GM18519 (cell line): ENCODE measurements at regions not wholly inside any gene's neighbourhood (a gene's known extent, or its start where the extent isn't known, plus 50 kb on each side); places are given as distances from the start of the nearest gene placed in this dataset.
"Not testable (repeated sequence)": the region's sequence is repeated elsewhere in the genome, so short reads cannot be mapped to it uniquely, and the experiment has no call there.

Experiments used
- ATAC-seq: cut with Tn5 transposase; IDR thresholded peaks from one replicate; pipeline ENCODE4 v1.9.1; 2021; ENCODE audit warnings: mild to moderate bottlenecking, moderate library complexity; ENCODE audit not compliant: unreplicated experiment, low FRiP score

DNA sequence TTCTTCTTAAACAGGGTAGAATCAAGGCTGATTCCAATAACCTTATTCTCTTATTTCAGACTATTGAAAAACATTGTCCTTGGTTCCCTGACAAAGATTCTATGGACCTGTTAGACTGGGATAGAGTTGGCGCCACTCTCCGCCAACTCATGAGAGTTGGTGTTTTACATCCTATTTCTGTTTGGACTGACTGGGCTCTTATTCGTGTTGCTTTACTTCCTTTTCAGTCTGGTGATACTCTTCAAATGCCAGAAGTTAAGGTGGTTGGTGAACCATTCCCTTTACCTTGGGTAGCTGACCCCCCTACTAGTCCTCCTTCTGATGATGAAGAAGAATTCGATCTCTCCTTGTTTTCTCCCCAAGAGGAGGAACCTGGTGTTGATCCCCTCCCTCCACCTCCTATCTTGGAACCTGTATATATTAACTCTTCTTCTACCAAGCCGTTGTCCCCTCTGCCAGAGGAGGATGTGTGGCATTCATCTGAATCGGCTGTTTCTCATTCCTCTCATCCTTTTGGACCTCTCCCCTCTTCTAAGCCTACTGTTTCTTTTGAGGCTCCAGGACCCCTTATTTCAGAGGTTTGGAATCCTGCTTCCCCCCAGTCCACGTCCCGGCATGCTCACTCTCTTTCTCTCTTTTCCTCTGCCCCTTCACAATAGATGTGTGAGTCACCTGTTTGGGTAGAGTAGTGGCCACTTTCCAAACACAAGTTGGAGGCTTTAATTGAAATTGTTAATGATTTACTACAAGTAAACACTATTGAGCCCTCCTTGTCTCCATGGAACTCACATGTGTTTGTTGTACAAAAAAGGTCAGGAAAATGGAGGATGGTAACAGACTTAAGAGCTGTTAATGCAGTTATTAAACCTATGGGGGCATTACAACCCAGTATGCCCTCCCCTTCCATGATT, 585.7 kb downstream of the NSUN3 start:
- ATAC-seq = not testable (repeated sequence)

DNA sequence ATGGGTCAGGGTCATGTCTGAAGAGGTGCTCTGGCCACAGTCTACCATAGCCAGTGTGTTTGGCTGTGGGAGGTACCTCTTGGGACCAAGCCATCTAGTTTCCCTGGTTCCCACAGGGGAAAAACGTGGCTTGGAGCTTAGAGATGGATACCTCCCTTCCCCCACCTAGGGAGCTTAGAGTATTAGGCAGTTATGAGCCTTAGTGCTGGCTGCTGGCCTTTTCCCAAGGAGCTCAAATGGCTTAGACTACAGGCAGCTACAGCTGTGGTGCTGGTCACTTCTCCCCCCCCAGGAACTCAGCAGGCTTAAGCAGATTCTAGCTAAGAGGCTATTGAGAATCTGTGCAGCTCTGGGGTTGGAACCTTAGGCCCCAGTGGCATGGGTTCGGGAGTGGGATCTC, 591.2 kb downstream of the NSUN3 start:
- ATAC-seq = no peak

DNA sequence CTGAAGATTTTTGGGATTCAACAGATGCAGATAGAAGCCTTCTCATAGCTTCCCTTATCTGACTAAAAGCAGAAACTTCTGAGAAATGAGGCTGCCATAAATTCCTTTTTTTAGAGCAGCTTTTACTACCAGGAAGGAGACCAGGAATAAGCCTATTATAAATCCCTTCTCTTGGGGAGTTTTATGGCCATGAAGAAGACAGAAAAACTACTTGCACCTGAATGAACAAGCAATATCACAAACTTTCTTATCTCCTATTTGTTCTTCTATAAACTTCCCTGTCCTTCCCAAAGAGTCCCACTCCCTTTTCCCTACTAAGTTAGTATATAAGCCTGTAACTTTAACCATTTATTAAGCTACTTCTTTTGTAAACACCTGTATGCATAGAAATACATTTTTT, 603.1 kb downstream of the NSUN3 start:
- no peak for ATAC-seq

DNA sequence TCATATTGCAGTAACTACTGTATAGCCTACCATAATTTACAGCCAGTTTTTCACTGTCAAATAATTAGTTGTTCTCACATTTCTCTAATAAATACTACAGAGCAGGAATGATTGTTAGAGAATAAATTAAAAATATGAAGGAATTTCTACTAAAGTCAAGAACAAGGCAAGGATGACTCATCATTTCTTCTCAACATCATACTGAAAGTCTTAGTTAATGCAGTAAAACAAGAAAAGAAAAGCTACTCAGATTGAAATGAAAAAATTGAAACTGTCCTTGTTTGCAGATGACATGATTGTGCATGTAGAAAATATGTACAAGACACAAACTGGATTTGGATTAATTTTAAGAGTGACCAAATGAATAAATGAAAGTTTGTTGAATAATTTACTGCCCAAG, 608.2 kb downstream of the NSUN3 start:
- no peak for ATAC-seq

DNA sequence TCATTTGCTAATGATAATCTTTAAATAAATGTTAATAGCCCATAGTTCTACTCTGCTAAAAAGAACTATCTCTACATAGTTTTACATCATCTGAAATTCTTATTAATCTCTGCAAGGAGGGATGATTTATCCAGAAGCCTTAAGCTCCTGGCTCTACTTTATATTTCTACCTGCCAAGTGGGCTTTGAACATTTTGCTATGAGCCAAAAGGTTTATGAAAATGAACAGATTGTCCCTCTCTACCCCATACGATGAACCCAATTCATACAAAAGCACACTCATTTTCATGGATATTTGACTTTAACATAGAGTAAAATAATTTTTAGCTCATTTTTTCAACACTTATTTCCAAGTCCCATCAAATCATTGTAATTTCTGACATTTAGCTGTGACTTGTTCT, 611.0 kb downstream of the NSUN3 start:
- ATAC-seq = no peak

DNA sequence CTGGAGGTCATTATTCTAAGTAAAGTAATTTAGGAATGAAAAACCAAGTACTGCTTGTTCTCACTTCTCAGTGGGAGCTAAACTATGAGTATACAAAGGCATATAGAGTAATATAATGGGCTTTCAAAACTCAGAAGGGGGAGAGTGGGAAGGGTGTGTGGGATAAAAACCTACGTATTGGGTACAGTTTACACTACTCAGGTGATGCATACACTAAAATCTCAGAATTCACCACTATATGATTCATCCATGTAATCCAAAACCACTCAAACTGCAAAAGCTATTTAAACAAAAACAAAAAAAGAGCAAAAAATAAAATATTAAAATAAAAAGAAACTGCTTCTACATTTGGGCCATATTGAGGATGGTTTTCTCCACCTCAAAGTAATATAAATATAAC, 623.3 kb downstream of the NSUN3 start:
- ATAC-seq = no peak

DNA sequence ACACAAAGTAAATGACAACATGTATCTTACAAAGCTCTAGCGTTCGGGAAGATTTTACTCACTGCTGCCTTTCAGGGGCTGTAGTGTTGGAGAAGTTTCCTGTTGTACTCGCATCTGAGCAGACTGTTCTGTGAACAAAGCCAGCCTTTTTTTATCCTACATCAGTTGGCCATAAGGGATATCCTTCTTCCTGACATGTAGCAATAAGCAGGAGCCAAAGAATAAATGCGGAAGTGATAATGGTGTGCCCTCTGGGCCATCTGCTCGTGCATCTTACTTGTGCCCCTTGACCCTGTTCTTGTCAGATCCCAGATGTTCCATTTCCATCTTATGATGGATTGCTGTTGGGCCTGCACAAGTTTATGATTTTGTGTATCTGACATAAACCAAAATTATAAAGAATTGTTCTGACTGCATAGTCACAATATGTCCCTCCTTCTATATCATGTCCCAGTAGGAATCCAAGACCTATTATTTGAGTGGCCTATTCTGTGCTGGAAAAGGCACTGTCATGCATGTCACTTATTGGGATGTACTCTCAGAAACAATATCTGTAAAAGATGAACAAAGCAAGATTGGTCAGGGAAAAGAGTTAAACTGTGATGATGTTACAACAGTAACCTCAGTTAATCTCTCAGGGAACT, 631.3 kb downstream of the NSUN3 start:
- no peak for ATAC-seq

DNA sequence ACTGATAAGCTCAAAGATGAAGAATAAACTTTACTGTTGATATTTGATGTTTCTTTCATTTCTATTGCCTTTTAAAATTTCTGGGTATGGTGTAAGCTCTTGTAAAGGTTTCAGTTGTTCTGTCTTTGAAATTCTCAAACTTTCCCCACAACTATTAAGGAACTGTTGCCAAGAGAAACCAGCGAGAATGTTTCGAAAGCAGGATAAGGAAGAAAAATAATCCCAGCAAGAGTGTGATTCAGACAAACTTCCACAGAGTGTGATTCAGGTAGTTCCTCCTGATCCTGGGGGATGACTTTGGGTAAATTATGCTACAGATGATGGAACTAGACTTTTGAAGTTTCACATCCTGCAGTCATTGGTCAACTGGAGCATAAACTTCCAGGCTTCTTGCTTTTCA, 632.0 kb downstream of the NSUN3 start:
- no peak for ATAC-seq

DNA sequence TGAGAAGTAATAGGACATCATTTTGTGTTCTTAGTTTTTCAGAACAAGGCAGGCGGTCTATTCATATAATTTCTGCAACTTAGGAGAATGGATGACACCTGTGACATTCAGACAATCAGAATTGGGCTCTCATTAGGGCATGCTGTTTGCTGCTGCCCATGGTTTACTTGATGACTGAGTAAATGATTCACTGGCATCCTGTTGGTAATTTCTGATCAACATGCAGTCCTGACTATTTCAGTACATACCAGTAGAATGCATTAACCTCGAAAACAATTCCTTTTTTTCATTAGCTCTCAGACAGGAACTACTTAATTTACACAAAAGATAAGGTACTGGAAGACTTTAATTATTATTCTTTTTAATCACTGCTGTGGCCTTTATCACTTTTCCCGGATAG, 641.6 kb downstream of the NSUN3 start:
- ATAC-seq = no peak

DNA sequence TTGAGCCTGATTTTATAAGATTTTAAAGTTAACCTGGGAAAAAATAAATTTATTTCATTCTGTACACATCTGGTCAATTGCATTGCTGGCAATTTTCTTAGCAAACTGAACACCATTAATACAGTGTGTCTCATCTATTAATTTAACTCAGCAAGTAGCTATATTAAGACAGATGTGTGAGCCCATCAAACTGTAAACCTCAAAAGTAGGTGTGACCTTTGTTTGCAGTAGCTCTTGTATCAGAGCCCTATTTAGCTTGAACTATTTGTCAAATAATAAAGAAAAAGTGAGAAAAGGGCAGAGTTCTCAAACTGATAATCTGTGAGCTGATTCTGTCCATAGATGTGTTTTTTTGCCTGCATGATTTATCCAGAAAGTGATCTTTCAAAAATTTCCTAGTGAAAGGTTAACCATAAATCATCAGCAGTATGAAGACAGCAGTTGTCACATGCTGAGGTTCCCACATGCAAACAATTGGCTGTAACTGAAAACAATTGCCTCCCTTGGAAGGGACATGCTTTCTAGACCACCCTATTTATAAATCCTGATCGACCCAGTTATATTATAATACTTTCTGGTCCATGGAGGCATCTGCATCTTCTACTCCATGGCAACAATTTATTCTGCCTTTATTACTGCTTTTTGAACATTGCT, 646.5 kb downstream of the NSUN3 start:
- ATAC-seq = no peak

DNA sequence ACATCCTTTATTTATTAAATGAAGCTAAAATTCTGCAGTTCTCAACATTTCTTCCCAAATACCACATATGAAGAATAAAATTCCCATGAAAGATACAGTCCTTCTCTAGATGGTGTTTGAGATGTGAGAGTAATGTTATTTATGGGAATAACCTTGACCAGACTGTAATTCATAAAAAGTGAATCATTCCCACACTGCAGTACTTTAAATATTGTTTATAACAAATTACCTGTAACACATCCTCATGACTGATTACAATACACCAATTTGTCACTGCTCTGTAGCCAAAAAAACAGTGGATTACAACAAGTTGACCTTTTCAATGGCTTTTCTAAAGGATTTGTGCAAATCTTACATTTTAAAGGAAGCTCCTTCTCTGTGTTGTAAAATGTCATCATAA, 651.3 kb downstream of the NSUN3 start:
- no peak for ATAC-seq

DNA sequence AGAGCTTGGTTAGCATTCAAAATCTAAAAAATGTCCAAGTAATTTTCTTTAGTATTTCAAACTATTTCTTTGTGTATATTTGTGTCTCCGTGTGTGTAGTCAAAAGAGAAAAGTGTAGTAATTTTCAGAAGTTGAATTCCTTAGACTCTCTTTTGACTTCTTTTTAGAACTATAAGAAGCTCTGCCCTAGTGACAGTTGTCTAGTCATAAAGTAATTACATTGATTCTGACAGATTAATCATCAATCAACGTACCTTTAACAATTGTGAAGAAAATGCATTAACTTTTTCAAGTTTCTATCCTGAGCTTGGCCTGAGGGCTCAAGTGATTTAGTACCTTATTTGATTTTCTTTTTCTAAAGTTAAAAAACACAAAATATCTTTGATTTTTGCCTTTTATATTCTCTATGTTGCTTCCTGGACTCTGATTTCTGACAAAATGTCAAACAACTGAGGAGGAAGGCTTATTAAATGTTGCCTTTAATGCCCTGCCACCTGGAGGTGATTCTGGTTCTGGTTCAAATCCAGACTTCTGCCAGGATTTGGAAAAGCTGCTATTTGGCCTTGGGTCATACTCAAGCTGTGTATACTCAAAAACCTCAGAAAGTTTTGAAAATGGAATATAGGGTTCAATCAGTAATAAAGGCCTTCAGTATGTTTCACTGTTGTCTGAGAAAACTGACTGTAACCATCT, 653.6 kb downstream of the NSUN3 start:
- ATAC-seq = no peak

DNA sequence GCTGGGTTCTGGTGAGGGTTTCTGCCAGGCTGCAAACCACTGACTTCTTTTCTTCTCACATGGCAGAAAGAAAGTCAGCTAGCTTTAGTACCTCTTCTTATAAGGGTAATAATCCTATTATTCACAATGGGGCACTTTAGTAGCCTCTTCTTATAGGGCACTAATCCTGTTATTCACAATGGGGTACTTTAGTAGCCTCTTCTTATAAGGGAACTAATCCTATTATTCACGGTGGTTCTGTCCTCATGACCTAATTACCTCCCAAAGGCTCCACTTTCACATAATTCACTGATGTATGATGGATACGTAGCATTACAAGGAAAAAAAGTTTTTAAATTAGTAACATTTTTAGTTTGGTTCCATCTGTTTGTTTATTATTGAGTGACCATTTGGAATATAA, 671.3 kb downstream of the NSUN3 start:
- ATAC-seq = no peak

DNA sequence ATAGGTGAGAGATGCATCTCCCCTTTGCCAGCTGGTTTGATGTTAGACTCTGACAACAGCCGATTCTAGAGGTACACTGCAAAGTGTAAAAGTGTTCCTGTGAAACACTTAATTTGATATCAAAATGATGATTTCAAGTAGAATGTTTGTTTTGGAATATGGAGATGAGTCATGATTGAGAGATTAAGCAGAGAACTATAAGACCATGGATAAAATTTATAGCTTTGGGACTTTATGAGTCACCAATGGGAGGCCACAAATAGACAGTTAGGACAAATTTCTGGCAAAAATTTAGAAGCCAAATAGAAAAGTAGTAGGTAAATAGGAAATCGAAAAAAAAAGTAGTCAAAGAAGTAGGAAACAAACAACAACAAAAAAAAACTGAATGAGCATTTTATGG, 672.5 kb downstream of the NSUN3 start:
- no peak for ATAC-seq

DNA sequence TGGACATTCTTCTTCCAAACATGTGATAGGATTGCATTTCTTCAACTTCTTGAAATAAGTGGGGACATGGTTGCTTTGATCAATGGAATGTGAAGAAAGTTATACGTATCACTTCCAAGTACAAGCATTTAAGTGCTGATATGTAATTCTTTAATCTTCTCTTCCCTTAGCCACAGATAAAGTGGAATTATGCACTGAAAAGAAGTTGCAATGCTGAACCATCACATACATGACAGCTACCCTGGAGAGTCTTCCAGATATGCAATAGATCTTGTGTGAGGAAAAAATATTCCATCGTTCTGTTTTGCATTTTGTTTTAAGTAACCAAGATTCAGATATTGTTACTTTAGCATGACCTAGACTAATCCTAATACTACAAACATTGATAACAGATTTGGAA, 674.3 kb downstream of the NSUN3 start:
- ATAC-seq = no peak

DNA sequence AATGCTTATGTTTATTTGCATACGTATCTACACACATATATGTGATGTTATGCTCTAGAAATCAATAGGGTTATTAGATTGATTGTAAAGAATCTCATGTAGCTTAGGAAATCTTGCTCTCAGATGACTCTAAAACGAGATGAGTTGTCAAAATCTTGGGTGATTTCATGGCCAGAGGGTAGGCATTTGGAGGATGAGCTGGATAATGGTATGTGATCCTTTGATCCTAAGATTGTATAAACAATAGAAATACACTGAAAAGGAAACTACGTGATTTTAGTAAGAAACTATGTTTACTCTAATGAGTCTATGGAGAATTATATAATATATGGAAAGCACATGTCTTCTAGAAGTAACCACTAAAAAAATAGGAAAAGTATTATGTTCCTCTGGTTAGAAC, 676.6 kb downstream of the NSUN3 start:
- ATAC-seq = no peak

DNA sequence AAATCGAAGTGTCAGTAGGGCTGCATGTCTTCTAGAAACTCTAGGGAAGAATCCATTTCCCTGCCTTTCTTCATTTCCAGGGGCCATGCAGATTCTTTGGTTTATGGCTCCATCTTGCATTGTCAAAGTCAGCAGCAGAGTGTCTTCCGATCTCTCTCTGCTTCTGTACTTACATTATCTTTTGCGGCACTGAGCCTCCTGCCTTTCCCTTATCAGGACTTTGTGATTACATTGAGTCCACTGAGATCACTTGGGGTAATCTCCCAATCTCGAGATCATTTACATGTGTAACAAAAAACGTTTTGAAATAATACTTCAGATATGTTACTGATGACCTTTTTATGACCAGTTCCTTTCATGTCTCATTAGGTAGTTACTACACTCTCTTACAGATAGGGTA, 695.9 kb downstream of the NSUN3 start:
- ATAC-seq = no peak

DNA sequence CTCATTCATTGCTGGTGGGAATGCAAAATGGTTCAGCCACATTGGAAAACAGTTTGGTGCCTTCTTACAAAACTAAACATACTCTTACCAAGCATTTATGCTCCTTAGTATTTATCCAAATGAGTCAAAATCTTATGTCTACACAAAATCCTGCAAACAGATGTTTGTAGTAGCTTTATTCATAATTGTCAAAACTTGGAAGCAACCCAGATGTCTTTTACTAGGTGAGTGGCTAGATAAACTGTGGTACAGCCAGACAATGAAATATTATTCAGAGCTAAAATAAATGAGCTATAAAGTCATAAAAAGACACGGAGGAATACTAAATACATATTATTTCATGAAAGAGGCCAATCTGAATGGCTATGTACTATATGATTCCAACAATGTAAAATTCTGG, 709.5 kb downstream of the NSUN3 start:
- no peak for ATAC-seq

DNA sequence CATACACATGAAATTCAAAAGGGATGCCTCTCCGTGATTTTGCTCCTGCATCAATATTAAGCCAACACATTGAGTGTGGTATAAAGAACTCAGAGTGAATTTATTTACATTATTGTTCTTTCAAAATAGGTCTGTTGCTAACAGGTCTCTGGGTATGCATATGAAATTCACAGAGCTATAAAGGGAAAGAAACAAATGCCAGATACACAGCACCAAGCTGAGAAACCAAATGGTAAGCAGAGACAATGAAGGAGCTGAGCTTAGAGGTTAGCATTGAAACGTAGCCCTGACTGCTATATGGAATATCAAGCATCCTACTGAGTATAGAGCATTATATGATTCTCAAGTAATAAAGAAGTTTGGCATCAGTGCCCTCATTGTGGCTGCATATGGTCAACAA, 712.9 kb downstream of the NSUN3 start:
- no peak for ATAC-seq

DNA sequence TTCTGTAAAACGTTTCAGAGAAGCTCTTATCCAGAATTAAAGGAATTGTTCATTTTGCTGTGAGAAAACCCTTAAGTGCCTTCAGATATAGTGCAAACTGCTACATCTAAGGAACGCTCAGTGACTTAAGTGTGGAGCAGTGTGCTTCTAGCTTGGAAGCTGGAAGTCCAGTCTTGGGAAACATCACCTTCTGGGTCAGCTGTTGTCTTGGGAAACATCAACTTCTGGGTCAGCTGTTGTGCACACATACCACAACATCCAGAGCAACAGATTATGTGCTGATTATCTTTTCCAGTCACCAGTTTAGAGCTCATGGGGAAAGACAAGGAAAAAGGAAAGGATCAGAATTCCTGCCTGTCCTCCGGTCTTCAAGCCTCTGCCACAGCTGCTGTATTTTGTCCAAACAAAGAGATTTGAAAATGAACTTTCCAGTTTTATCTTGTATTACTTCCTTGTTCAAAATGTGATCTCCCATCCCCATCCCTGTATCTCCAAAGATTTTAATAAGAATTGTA, 713.6 kb downstream of the NSUN3 start:
- no peak for ATAC-seq

DNA sequence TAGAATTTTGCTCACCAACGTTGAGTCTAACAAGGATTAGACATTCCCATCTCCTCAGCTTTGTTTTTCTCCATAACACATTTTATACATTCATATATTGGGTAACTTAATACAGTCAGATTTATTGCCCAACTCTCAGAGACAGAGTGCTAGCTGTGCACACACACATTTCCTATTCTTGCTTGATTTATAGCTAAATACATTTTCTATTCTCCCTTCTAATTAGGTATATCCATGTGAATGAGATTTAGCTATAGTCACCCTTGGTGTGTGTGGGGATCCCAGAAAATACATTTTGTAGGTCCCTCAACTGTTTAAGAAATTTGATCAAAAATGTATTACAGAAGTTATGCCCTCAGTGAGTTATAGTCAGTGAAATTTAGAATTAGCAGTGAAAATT, 715.4 kb downstream of the NSUN3 start:
- ATAC-seq = no peak
